Islet precursor cell (in vitro differentiated cells): ENCODE measurements at regions not wholly inside any gene's neighbourhood (a gene's known extent, or its start where the extent isn't known, plus 50 kb on each side); places are given as distances from the start of the nearest gene placed in this dataset.
"Not testable (repeated sequence)": the region's sequence is repeated elsewhere in the genome, so short reads cannot be mapped to it uniquely, and the experiment has no call there.

Experiments
- DNase-seq: peaks from one replicate; pipeline ENCODE4 v3.0.0-alpha.2; 2018

DNA sequence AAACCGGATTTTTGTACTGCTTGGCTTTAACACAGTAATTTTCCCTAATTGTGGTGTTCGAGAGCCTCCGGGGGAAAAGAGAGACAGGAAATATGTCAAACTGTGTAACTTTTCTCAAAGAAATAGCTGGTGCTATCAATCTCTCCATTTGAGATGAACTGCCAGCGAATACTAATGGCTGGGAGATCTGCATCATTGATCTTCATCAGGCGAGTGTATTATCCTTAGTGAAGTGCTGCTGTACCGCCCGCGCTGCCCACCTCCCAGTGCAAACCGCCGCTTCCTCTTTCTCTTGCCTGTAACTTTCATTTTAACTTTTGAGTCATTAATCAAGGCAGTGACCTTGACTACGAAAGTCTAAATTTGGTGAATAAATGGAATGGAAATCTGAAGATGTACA lies 246.1 kb upstream of the ST6GAL2 start:
- no peak for DNase-seq

DNA sequence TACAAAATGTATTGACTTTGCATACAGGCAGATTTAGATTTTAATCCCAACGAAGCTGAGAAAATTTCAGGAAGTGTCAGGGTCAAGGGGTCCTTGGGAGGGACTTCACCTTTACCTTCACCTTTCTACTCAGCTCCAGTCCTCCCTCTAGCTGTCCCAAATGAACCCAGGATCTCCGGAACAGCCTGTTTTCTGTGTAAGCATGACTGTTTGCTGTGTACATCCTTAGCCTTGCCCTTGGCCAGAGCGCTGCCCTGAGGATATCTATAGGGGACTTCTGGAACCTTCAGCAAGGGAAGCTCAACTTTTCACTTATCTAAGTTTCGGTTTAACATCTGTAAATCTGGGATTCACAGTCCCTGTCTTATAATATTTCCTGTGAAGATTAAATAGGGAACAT lies 246.8 kb upstream of the ST6GAL2 start:
- DNase-seq: no peak

- no peak for DNase-seq
These were observed 247.4 kb upstream of the ST6GAL2 start for GRCh38 chr2:107133412-107133811.

GRCh38 chr2:107136733-107137132 lies 250.8 kb upstream of the ST6GAL2 start:
- DNase-seq: no peak

GRCh38 chr2:107137706-107138105 lies 251.7 kb upstream of the ST6GAL2 start:
- DNase-seq: no peak

DNA sequence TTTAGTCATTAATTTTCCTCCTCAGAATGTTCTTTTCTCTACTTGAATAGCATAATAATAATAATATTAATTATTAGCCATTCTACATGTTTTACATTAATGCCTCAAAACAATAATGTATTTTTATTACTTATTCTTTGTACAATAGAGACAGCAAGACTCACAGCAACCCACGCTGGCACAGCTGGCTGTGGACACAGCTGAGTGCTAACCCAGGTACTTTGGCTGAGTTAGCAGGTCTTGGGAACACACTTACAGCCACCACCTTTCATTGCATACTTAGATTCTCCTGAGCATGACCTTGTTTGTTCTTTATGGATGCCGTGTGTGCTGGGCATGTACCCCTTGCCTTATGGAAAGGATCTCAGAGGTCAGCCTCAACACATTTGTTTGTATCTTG lies 260.2 kb upstream of the ST6GAL2 start:
- DNase-seq: no peak

DNA sequence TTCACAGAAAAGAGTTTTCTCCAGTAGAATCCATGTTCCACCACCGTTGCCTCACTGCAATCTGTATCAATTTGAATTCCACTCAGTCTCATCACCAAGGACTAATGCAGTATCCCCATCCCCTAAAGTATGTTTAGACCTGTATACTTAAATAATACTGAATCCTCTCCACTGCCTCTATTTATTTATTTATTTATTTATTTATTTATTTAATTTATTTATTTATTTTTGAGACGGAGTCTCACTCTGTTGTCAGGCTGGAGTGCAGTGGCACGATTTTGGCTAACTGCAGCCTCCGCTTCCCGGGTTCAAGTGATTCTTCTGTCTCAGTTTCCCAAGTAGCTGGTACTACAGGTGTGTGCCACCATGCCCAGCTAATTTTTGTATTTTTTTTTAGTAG lies 260.7 kb upstream of the ST6GAL2 start:
- DNase-seq: not testable (repeated sequence)

DNA sequence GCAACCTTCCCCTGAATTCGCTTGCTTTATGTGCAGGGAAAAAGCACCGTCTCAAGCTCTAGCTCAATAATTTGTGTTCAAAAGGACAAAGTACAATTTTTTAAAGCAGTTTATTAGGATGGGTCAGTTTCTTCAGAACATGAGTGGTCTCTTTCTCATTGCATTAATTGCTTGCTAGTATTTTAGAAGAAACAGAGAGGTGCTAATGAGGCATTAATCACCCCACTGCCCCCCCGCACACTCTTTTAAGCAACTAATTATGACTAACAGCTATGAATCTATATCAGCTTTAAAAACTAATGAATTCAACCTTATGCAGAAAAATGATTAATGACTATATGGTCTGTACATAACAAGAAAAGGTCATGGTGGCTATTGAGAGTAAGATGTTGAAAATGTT lies 262.1 kb upstream of the ST6GAL2 start:
- DNase-seq: no peak

DNA sequence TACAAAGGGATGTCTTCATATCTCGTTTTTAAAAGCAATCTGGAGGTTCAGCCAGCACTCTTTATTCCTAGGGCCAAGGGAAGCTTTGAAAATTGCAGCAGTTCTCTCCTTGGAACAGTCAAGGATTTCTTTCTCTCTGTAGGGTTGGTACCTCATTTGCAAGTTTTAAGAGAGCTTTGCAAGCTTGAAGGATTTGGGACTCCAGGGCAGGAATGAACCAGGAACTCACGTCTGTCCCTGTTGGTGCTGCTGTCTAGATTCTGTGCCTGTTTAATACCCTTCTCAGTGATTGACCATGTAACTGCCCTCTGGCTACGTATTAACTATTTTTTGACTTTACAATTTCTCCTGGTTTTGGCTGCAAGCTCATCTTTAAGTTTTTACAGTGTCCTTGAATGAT lies 262.5 kb upstream of the ST6GAL2 start:
- DNase-seq: no peak

DNA sequence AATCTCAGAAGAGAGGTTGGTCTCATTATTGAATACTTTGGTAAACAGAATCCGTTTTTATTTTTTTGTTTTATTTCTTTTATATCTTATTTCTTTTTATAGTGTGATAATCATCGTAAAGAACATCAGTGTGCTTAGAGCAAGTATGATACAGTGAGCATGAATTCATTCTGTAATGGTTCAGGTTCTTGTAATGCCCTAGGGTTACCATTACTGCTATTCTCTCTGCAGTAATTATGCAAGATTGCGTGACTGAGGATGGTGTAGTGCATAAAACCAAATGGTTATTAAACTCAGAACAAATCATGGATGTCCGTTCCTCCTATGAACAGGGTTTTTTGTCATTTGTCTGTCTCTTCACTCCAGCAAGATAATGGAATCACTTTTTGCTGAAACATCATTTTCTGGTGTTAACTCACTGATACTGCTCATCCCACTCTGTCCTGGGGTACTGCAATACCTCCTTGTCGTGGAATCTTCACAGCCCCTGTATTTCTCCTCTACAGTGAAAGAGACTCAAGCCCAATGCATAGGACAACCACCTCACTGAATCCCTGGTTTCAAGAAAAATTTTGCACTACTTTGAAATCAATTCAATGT lies 274.8 kb upstream of the ST6GAL2 start:
- DNase-seq: no peak

DNA sequence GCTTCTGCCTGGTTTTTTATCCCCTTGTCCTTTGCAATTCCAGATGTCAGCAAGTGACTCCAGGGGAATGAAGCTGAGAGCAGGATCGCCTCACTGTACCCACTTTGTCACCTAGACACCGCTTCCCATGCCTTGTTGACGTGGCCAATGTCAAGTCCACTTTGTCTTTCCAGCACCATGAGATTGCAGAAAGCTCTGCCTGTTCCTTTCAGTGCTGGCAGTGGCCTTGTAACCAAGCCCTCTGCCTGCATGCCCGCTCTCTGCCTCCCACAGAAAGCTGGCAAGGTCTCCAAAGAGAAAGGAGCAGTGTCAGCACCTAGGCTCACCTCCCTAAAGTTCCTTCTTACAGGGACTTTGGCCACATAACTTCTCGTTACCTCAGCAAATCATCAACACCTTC lies 282.2 kb upstream of the ST6GAL2 start:
- DNase-seq: no peak

- no peak for DNase-seq
These were observed 288.2 kb upstream of the ST6GAL2 start for GRCh38 chr2:107174171-107174570.

- no peak for DNase-seq
These were observed 297.0 kb upstream of the ST6GAL2 start for GRCh38 chr2:107182981-107183380.

DNA sequence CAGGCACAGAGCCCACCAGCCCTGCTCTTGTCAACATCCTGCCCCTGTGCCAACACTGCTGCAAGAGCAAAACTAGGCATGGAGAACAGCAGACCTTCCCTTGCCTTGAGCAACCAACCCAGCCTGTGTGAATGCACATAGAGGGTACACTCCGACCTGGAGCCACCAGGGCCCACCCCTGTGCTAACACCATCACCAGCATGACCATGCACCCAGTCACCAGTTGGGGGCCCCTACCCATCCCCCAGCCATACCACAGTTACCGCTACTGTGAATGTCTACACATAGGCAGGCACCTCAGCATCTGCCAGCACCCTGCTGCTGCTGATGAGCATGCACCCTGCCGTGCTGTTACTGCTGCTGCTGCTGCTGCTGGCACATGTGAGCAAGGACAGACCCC lies 301.9 kb upstream of the ST6GAL2 start:
- DNase-seq: no peak

GRCh38 chr2:107195631-107196030 lies 309.7 kb upstream of the ST6GAL2 start:
- DNase-seq: no peak

GRCh38 chr2:107197594-107198294 lies 311.8 kb upstream of the ST6GAL2 start:
- DNase-seq: no peak

- no peak for DNase-seq
These were observed 317.1 kb upstream of the ST6GAL2 start for GRCh38 chr2:107202962-107203591.

- DNase-seq: no peak
These were observed 329.7 kb upstream of the ST6GAL2 start for GRCh38 chr2:107215401-107216350.

DNA sequence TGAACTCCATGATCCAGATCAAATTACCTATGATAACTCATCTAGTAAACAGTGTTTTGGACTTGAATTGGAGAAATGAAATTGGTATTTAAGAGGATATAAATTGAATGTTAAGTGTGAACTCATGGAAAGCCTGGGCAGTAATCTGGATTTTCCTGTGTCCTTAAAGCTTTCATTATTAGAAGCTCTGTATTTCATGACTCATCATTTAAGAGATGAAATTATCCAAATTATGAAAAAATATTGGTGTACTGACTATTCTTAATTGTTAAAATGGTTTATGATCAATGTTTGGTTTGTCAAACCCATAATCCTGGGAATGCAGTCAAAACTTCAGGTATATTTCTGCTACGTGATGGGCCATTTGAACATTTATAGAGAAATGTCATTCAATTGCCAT lies 332.2 kb upstream of the ST6GAL2 start:
- no peak for DNase-seq

DNA sequence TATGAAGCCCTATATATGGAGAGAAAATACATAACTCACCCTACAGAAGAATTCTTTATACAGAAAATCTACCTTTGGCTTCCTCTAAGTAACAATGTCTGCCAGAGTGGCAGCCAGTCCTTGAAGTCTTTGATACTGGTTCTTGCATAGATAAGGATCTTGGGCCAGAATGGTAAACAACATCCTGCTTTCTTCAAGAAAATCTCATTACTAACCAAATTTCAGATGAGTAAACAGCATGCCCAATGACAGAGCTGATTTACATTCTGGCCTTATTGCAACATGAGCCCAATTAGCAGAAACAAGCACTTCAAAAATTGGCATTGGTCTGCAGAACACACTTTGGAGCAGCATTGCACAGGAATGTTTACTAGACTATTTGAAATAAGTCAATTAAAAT lies 336.5 kb upstream of the ST6GAL2 start:
- DNase-seq: no peak

GRCh38 chr2:107235491-107236254 lies 349.7 kb upstream of the ST6GAL2 start:
- DNase-seq: peak; percentile 63

GRCh38 chr2:107242811-107243210 lies 356.8 kb upstream of the ST6GAL2 start:
- no peak for DNase-seq

GRCh38 chr2:107248932-107249331 lies 363.0 kb upstream of the ST6GAL2 start:
- no peak for DNase-seq
